Esophagus squamous epithelium (tissue), 4 donors: ENCODE measurements at regions not wholly inside any gene's neighbourhood (a gene's known extent, or its start where the extent isn't known, plus 50 kb on each side); places are given as distances from the start of the nearest gene placed in this dataset.

Source experiments
- POLR2A ChIP-seq, 4 donors: fragments of 450-650 bp; IDR thresholded peaks; one replicate each; pipeline ENCODE4 v1.6.1; 2017; ENCODE audit warnings: antibody characterized with exemption in 4 of 4, mild to moderate bottlenecking in 4 of 4, moderate library complexity in 3 of 4
- TF ChIP-seq, protein P1 (sequence below), 6 experiments: fragments of 450-650 bp in 4 of 6; fragments of 200-600 bp in 2 of 6; sonication (generic) in 2 of 6; IDR thresholded peaks; one replicate each; pipeline ENCODE4 v1.5.1; 2016 to 2019; ENCODE audit warnings: antibody characterized with exemption in 6 of 6, mild to moderate bottlenecking in 4 of 6, moderate library complexity in 4 of 6

DNA sequence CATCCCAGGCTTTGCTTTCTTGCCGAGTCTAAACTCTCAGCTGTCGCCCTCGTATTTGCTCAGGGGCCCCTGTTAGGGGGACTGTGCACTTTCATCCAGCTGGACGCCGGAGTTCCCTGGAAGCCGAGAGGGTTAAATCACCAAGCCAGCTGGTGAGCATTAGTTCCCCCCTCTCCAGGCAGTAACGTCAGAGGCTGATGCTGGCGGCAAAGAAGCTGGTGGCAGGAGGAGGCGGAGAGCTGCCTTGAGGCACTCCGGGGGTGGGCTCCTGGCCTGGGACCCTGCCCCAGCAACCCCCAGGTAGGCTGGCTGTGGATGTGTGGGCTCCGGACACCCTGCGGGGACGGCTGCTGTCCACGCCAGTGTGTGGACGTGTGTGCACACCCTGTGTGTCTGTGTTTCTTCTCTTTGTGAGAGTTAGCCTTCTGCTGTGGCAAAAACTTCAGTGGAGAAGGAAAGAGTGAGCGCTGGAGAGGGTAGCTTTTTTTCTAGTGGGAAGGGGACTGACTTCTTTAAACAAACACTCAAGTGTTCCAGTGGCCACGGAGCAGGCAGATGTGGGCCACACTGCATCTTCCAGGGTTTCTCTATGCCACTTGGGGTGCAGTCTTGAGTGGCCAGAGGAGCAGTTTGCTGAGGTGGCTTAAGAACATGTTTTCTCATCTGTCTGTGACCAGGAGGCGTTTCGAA, 84.7 kb downstream of the GLI2 start:
- TF ChIP-seq, protein P1, sequence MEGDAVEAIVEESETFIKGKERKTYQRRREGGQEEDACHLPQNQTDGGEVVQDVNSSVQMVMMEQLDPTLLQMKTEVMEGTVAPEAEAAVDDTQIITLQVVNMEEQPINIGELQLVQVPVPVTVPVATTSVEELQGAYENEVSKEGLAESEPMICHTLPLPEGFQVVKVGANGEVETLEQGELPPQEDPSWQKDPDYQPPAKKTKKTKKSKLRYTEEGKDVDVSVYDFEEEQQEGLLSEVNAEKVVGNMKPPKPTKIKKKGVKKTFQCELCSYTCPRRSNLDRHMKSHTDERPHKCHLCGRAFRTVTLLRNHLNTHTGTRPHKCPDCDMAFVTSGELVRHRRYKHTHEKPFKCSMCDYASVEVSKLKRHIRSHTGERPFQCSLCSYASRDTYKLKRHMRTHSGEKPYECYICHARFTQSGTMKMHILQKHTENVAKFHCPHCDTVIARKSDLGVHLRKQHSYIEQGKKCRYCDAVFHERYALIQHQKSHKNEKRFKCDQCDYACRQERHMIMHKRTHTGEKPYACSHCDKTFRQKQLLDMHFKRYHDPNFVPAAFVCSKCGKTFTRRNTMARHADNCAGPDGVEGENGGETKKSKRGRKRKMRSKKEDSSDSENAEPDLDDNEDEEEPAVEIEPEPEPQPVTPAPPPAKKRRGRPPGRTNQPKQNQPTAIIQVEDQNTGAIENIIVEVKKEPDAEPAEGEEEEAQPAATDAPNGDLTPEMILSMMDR (IDR thresholded peaks at IDR 0.05), result no peak
- TF ChIP-seq POLR2A (IDR thresholded peaks at IDR 0.05), result no peak
